DOHH2 (cell line): ENCODE measurements at regions not wholly inside any gene's neighbourhood (a gene's known extent, or its start where the extent isn't known, plus 50 kb on each side); places are given as distances from the start of the nearest gene placed in this dataset.

Source experiments
- CTCF ChIP-seq: fragments of 200-600 bp; sonication (generic); IDR thresholded peaks from one replicate; pipeline ENCODE4 v1.5.1; 2014; ENCODE audit warnings: antibody characterized with exemption, mild to moderate bottlenecking, low read depth, low read length; ENCODE audit not compliant: poor library complexity, severe bottlenecking
- EZH2phosphoT487 ChIP-seq: fragments of 200-600 bp; sonication (generic); IDR thresholded peaks from 2 replicates; pipeline ENCODE4 v1.6.1; 2017; ENCODE audit warnings: borderline replicate concordance, mild to moderate bottlenecking, antibody characterized with exemption, low read length, moderate library complexity, mixed read lengths

DNA sequence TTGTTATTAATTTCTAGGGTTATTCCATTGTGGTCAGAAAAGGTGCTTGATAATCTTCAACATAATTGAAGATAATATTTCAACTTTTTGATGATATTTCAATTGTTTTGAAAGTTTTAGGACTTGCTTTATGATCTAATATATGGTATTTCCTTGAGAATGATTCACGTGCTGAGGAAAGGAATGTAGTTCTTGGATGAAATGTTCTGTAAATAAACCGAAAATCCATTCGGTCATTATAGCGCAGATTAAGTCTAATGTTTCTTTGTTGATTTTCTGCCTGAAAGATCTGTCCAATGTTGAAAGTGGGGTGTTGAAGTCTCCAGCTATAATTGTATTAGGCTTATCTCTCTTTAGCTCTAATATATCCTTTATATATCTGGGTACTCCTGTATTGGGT lies 617.5 kb upstream of the NECTIN3 start:
- no peak for TF ChIP-seq CTCF
- no peak for TF ChIP-seq EZH2phosphoT487
